CD4-positive, alpha-beta T cell treated with Interleukin-6 at 100 ng/mL for 8 hours (primary cell): ENCODE measurements at regions not wholly inside any gene's neighbourhood (a gene's known extent, or its start where the extent isn't known, plus 50 kb on each side); places are given as distances from the start of the nearest gene placed in this dataset.
"Not testable (repeated sequence)": the region's sequence is repeated elsewhere in the genome, so short reads cannot be mapped to it uniquely, and the experiment has no call there.

Experiments used
- DNase-seq: peaks from one replicate; pipeline ENCODE4 v3.0.0-alpha.2; 2020; ENCODE audit warnings: mixed read lengths, low spot score

DNA sequence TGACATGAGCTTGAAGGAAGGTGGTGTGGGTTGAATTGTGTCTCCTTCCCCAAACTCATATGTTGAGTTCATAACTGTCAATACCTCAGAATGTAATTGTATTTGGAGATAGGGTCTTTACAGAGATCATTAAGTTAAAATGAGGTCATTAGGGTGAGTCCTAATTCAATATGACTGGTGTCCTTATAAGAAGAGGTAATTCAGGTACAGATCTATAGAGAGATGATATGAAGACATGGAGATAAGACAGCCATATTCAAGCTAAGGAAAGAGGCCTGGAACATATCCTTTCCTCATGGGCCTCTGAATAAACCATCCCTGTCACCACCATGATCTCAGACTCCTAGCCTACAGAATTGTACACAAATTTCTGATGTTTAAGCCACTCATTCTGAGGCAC is 514.7 kb upstream of the MGAT4C start:
- no peak for DNase-seq

GRCh38 chr12:86748894-86749293 is 492.7 kb upstream of the MGAT4C start:
- DNase-seq, result no peak

DNA sequence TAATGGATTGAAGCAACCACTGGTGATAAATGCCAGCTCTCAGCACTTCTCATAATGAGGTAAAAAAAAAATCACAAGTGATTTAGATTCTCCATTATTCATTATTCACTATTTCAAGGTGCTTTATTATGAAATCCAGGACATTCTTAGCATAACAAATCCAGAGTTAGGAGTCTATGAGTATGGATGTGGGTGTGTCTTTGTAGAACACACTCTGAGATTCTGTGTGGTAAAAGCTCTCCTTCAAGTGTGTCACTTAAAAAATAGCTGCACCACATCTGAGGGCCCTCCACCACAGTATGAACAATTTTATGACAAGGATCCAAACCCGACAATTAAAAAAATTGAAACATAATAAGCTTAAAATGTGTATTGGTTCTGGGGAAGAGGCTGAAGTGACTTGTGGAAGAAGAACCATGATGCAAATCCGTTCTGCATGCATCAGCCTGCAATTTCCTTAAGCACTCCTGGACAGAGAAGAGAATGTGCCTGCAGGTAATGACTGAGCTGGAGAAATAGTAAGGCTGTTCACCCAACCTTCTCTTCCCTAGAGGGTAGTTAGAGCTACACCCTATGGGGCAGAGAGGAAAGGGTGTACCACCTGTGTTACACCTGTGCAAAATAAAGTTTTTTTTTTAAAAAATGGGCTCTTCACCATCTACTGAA is 488.5 kb upstream of the MGAT4C start:
- DNase-seq, result no peak

DNA sequence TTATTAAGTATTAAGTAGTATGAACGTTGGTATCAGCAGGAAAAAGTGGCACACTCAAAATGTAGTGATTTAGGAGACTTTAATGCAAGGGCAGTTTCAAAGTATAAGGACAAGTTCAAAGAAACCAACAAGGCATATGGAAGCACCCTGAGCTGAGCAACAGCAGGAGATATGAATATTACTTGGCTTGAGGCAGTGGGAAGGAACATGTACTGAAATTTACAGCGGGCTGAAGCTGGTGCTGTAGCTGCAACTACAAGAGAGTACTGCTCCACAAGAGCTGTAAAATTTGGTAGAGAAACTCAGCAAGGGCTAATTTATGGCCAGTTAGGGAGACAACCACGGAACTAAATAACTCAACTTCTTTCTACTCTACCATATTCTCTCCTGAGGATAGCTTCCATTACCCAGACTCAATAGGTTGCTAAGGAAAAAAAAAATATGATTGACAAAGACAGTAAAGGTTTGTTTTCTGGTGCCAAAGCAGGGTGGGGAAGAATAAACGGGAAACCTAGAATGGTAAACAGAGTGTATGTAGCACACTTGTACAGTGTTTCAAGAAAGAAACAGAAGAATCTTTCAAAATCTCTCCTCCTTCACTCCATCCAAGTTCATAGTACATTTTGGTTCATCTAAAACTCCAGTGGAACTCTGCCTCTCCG is 487.8 kb upstream of the MGAT4C start:
- no peak for DNase-seq

DNA sequence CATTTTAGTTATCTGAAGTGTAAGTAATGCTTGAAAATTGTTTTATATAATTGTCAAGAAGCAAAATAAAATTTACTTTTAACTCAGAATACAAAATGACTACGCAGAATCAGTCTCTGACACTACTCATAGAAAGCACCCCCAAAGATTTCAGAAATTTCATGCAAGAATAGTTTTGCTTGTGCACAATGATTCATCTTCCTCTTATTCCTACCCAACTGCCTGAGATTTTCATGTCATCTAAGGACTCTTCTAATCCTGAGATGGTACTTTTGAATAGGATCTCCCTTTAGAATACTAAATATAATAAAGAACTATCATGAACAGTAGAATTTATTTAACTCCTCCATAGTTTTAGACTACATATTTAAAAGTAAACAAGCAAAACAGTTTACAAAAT is 485.3 kb upstream of the MGAT4C start:
- DNase-seq, result no peak

DNA sequence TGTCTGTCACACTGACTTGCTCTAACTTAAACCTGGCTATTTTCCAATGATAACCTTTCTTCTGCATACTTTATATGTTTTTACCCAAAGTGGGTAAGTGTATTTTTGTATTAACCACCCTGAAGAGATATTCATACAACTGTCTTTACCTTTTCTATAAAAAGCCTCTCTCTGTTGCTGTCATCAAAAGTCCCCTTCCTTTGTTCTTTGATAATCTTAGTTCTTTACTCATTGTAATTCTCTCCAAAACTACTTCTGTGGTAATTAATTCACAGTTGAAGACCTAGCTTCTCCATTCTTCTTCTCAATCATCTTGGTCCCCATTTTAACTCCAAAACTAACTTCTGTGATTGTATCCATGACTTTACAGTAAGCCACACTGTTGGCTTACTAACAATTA is 479.7 kb upstream of the MGAT4C start:
- DNase-seq, result no peak

DNA sequence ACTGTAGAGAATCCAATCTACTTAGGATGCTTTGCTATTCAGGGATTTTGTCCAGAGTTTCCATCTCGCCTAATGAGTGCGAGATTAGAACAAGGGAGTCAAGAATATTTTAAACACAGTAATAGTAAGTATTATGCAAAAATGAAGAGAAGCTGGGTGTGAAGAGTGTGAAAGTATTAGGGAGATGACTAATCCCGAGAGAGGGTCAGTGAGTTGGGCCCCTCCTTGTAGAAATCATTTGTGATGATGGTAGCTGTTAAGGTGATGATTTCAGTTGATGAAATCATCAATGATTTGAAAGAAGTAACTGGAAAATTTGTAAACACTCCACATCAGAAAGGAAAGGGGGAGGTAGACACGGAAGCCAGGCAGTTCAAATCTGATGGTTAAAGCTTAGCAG is 478.9 kb upstream of the MGAT4C start:
- DNase-seq, result no peak

DNA sequence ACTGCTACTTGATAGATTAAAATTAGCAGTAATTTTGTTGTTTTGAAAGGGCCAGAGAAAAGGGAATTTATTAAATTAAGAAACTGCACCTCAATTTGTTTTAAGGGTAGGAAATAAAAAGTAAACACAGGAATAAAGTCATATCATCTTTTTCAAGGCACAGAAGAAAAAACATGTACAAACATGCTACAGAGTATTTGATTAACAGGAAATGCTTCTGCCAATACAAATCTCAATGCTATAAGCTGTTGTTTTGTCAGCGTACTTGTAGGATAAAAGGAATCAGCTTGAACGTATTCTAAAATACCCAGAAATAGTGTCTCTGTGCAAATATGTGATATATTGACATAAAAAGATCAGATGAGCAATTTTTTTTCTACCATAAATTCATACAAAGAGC is 474.0 kb upstream of the MGAT4C start:
- no peak for DNase-seq

- DNase-seq, result no peak
These were observed 473.5 kb upstream of the MGAT4C start for GRCh38 chr12:86729739-86730138.

DNA sequence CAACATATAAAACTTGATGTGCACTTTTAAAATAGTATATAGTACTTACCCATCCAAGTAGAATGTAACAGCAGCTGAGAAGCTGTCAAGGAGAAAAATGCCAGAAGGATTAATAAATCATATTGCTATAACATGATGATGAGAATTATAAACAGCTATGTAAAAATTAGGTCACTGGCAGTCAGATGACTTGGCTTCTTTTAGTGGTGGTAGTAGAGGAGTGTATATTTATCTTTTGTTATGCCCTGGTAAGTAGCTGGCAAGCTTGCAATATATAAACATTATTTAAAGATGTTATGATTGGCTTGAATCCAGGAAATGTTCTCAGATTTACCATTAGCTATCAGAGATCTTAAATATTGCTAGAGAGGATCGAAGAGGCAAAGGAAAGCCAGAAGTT is 471.0 kb upstream of the MGAT4C start:
- DNase-seq, result no peak

DNA sequence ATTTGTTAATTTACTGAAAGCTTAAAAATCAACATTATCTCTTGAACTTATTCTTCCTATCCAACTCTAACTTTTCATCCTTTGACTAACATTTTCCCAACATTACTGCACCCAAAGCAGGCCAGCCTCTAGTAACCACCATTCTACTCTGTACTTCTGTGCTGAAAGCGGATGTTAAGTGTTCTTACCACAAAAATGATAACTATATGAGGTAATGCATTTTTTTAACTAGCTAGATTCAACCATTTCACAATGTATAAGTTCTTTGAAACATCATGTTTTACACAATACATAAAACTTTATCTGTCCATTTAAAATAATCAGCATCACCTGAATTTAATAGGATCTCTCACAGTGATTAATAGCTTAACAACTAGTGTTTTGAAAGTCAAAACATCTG is 468.5 kb upstream of the MGAT4C start:
- DNase-seq, result no peak

DNA sequence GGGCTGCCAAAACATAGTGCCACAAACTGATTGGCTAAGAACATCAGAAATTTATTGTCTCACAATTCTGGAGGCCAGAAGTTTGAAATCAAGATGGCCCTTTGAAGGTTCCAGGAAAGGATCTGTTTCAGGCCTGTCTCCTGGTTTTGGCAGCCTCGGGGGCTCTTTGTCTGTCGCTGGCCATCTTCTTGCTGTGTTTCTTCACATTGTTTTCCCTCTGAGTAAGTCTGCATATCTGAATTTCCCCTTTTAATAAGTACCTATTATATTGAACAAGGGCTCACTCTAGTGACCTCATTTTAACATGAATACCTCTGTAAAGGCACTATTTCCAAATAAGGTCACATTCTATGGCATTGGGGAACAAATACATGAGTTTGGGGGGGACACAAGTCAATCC is 467.1 kb upstream of the MGAT4C start:
- no peak for DNase-seq

GRCh38 chr12:86721713-86722397 is 465.7 kb upstream of the MGAT4C start:
- DNase-seq, result no peak

DNA sequence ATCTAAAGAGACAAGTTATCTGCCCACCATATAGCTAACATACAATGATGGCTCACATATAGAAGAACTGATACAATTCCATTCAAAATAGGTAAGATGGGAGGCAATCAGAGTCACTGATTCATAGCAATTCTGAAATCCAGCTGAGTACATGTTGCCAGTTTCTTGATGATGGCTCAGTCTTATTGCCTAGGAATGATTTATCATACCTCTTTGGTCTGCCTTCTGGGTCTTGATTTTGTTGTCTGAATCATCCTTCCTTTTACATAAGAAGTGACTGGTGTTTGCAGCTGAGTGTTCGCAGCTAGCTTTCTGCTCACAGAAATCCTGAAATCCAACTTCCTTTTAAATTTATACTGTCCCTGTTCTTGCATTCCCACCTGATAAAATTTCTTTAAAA is 463.2 kb upstream of the MGAT4C start:
- DNase-seq, result no peak

DNA sequence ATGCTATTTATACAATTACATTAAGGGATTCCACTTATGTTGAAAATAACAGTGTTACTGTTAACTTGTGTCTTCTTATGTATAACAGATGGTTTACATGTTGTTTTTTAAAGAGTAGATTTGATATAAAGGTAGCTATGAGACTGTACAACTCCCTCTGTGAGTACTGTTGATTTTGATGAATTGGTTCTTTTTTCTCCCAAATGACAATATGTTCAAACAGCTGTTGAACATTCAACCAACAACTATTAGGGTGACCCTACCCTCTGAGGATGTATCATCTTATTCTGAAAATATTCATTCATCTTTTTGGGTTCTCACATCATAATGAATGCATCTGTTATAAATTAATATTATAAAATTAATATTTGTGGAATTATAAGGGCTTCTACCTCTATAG is 456.9 kb upstream of the MGAT4C start:
- no peak for DNase-seq

- DNase-seq, result no peak
These were observed 456.2 kb upstream of the MGAT4C start for GRCh38 chr12:86712425-86712843.

- DNase-seq, result no peak
These were observed 455.5 kb upstream of the MGAT4C start for GRCh38 chr12:86711731-86712130.

GRCh38 chr12:86710109-86710508 is 453.9 kb upstream of the MGAT4C start:
- no peak for DNase-seq

- DNase-seq, result not testable (repeated sequence)
These were observed 452.8 kb upstream of the MGAT4C start for GRCh38 chr12:86709017-86709416.

DNA sequence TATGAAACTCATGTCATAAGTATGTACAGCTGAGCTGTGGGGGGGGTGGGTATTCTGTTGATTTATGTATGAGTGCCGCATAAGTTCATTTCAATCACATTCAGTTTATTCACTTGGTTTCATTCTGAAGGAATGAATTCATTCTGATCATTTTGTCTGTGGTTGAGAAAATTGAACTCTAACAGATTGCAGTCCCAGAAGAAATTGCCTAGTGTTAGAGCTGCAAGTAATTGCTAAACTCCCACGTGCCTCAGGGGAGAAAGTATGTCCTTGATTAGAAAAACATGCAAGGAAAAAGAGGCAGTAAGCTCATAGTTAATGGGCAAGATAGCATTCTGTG is 442.4 kb upstream of the MGAT4C start:
- no peak for DNase-seq

DNA sequence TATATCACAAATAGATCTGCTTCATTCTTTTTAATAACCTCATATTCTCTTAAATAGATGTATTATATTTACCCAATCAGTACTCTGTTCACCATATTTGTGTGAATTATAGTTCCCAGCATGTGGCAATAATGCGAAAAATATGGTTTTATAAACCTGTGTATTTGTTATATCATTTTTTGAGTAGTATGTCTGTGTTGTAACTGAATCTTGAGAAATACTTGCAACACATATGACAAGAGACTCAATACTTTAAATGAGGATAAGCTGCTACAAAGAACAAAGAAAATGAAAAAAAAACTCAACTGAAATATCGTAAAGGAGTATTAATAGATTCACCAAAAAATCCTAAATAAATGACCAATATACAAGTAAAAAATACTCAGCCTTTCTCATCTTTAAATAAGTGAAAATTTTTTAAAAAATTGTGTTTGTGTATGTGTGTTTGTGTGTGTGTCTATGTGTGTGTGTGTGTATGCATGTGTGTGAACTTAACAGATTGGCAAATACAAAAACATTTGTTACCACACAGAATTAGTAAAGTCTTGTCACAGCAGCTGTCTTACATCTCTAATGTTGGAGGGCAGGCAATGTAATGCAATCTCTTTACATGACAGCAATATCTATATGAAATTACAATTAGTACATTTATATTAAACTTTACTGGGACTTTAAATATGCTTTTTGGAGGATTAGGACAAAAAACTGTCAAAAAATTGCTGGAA is 441.9 kb upstream of the MGAT4C start:
- DNase-seq, result no peak

DNA sequence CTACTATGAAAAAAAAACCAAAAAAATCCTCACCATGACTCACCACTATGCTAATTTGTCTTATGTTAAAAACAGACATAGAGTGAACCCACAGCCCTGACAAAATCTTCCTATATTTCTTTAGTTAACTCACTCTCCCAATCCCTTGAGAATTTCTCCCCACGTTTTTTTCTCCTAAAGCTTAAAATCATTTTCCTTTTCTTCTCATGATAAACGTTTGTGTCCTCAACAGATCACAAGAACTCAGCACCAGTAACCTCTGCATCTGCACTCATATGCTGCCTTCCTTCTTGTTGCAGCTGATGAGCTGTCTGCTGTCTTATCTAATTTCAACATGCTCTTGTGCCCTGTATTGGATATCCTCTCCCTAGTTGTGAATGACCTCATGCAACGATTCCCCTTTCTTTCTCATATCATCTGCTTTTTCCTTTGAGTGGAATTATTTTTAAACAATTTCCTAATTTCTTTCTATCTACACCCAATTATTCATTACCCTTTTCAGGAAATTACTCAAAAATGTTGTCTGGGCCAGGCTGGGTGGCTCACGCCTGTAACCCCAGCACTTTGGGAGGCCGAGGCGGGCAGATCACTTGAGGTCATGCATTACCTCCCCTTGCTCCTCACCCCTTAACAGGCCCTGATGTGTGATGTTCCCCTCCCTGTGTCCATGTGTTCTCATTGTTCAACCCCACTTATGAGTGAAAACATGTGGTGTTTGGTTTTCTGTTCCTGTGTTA is 427.5 kb upstream of the MGAT4C start:
- no peak for DNase-seq
